GM12864 (cell line): ENCODE measurements at regions not wholly inside any gene's neighbourhood (a gene's known extent, or its start where the extent isn't known, plus 50 kb on each side); places are given as distances from the start of the nearest gene placed in this dataset.

Experiments used
- DNase-seq: peaks from one replicate; pipeline ENCODE4 v3.0.0-alpha.2; 2011; ENCODE audit warnings: low read depth
- H3K4me3 ChIP-seq: 2 replicates; pipeline ENCODE4 v1.5.1; 2011; ENCODE audit warnings: mild to moderate bottlenecking, low read depth, low read length, control low read depth
- TF ChIP-seq, protein P1 (sequence below): IDR thresholded peaks from 2 replicates; pipeline ENCODE4 v1.5.1; 2011; ENCODE audit warnings: low read depth, mild to moderate bottlenecking, moderate library complexity, low read length, control low read depth, inconsistent platforms; ENCODE audit errors: missing control alignments

DNA sequence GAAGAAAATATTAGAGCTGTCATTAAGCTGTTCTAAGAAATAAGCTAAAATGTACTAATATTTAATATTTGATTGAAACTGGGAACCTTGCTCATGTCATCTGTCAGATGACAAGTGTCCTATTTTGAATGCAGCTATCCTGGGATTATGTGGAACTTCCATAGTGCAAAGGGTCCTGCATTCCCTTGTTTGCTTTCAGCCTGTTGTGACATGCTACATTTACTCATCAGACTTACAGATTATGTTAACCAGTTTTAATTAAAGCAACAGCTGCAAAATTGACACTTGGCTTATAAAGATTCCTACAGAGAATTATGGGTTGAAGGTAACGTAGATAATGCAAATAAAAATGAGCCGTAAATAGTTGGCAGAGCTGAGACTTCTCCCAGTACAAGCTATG, 458.4 kb upstream of the RGS6 start:
- H3K4me3 ChIP-seq: no peak overlapping the region
- DNase-seq: no peak
- TF ChIP-seq, protein P1, sequence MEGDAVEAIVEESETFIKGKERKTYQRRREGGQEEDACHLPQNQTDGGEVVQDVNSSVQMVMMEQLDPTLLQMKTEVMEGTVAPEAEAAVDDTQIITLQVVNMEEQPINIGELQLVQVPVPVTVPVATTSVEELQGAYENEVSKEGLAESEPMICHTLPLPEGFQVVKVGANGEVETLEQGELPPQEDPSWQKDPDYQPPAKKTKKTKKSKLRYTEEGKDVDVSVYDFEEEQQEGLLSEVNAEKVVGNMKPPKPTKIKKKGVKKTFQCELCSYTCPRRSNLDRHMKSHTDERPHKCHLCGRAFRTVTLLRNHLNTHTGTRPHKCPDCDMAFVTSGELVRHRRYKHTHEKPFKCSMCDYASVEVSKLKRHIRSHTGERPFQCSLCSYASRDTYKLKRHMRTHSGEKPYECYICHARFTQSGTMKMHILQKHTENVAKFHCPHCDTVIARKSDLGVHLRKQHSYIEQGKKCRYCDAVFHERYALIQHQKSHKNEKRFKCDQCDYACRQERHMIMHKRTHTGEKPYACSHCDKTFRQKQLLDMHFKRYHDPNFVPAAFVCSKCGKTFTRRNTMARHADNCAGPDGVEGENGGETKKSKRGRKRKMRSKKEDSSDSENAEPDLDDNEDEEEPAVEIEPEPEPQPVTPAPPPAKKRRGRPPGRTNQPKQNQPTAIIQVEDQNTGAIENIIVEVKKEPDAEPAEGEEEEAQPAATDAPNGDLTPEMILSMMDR: no peak

DNA sequence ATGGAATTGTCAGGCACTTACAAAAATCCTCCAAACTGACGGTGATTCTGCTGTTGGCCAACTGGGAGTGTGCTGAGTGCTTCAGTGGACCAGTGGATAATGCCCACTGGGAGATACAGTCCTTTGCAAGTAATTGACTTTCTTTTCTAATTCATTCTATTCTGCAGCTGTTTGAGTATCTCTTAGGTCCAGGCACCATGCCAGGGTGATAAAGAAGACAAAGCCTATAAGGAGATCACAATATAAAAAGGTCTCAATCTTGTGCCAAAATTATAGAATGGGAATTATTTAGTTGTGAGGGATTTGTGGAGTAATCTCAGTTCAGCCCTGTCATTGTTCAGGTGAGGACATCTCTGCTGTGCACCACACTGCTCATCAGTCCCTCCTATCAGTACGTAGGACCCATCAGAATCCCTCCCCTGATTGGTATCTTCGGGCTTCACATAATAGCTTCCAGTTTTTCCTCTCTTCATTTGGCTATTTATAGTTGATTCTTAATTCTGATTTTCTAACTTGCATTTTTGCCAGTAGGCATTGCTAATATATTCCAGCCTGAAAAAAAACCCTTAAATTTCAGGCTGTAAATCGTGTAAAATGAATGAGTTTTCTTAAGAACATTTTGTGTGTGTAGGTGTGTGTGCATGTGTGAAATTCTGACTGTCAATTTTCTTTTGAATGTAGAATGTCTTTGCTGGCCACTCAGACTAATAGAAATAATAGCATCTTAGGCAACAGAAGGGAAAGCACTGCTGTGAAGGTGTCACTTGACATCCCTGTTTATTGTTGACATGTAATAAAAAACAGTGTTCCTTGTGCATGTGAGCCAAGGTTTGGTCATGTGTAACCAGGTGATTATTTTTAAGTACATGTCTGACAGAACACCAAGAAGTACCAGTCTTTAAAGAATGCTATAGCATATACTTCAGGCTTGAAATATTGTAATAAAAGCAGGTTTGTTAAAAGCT, 457.6 kb upstream of the RGS6 start:
- no peak for DNase-seq
- TF ChIP-seq, protein P1: no peak
- no peak overlapping the region for H3K4me3 ChIP-seq

DNA sequence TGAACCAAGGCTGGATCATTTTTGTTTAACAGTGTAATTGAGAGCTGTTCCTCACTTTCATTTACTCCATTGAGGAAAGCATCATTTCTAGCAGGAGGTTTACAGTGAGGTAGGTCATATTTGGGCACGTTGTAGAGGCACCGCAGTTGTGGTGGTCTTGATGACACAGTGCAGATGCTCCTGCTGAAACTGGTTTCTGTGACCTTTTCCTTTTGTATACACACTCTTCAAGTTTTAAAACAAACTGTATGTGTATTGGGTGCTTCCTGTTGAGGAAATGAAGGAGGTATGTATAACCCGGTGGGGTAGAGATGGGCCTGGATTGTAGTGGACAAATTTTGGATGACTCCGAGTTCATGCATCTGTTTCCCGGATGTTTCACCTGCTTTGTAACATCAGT, 456.3 kb upstream of the RGS6 start:
- TF ChIP-seq, protein P1: no peak

DNA sequence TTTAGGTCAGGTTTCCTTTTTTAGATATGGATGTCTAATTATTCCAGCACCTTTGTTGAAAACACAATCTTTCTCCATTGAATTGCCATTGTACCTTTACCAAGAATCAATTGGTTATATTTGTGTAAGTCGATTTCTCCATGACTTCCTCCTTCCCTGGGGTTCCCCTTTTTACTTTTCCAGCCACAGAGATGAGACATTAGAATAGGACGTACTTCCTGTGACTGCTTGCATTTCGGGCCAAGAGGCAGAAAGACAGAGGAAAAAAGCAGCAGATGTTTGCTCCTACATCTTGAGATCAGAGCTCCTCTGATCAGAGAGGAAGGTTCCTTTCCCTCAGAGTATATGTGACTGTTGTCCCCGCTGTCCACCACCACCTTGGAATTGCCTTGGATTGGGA, 453.7 kb upstream of the RGS6 start:
- no peak overlapping the region for H3K4me3 ChIP-seq
- DNase-seq: no peak
- TF ChIP-seq, protein P1: no peak

More for the DNA sequence above, 456.3 kb upstream of the RGS6 start:
- no peak overlapping the region for H3K4me3 ChIP-seq
- DNase-seq: no peak

DNA sequence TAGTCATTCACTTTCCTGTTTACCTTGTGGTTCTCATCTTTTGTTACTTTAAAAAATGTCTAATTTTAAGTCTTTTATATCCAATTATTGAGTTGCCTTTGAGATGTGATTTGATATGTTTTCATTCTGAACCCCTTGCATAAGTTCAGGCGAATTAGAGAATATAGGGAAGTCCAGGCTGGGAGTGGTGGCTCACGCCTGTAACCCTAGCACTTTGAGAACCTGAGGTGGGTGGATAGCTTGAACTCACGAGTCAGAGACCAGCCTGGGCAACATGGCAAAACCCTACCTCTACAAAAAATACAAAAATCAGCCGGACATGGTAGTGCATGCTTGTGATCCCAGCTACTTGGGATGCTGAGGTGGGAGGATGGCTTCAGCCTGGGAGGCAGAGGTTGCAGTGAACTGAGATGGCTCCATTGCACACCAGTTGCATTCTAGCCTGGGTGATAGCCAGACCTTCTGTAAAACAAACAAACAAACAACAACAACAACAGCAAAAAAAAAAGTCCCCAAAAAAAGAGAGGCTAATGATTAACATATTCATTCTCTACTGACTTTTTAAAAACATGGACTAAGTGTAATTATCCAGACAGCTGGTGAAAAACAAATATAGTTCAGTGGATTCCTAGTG, 451.1 kb upstream of the RGS6 start:
- TF ChIP-seq, protein P1: no peak
- DNase-seq: no peak
- no peak overlapping the region for H3K4me3 ChIP-seq

DNA sequence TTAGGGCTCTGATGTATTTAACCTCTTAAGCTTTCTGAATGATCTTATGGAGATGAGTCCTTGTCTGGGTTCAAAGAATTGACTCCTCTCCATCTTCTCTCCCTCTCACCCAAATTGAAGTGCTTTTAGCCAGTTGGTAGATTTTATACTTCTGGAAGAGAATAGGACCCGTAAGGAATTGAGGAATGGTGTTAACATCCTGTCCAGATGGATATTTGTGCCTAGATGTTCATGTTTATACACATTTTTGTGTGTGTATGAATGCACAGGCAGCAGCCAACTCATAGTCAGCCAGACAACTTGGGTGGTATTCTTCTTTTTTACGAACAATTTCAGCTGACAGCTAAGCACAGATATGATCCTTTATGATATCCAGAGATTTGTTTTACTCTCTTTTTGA, 449.6 kb upstream of the RGS6 start:
- TF ChIP-seq, protein P1: no peak
- DNase-seq: no peak
- H3K4me3 ChIP-seq: no peak overlapping the region
